ENCODE measurements at regions not wholly inside any gene's neighbourhood (a gene's known extent, or its start where the extent isn't known, plus 50 kb on each side); places are given as distances from the start of the nearest gene placed in this dataset.

DNA sequence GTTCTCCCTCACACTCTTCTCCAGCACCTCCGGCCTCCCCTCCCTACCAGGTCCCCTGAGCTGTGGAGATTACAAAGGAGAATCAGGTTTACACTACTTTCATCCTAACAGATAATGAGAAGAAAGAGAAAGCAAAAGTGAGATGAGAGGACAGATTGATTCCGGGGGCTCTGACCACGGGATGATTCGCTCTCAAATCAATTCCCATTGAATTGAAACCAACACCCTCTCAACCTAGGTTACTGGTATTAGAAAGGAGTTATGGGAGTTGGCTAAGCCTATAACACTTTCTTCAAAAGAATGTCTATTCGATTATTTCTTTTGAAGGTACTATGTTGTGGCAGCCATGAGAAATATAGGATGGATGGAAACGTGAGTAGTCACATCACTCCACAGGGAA, 386.2 kb upstream of the TNP1 start:
- H3K36me3 ChIP-seq, result no peaks in the 10 kb centered on the region
- peak overlapping the region; percentile 76 to 95 for H3K27ac ChIP-seq
- no peak for TF ChIP-seq CTCF (IDR thresholded peaks at IDR 0.05)
- TF ChIP-seq POLR2A (IDR thresholded peaks at IDR 0.05), result no peak
- no peaks in the 10 kb centered on the region for H3K27me3 ChIP-seq
- peaks cover 13% of the 10 kb centered on the region in 2 donors for H3K4me1 ChIP-seq
- H3K4me3 ChIP-seq, result no peak overlapping the region
- H3K9me3 ChIP-seq, result no peaks in the 10 kb centered on the region
- DNase-seq, result no peak
- intact Hi-C loops (cut with DNase I; ENCODE audit: low total_unique reads), result no loop called here

- Histone ChIP-seq H3K4me1 (peaks cover 13% of the 10 kb centered on the region in 2 donors), H3K9me3 (no peaks in the 10 kb centered on the region), H3K36me3 (no peaks in the 10 kb centered on the region), H3K27me3 (no peaks in the 10 kb centered on the region), H3K4me3 (no peak overlapping the region), H3K27ac (no peak overlapping the region)
- no peak for DNase-seq
- intact Hi-C loops (cut with DNase I; ENCODE audit: low total_unique reads), result no loop called here
- TF ChIP-seq CTCF (IDR thresholded peaks at IDR 0.05), result no peak
- TF ChIP-seq POLR2A (IDR thresholded peaks at IDR 0.05), result no peak
These were observed 385.0 kb upstream of the TNP1 start for GRCh38 chr2:217244815-217245214.

DNA sequence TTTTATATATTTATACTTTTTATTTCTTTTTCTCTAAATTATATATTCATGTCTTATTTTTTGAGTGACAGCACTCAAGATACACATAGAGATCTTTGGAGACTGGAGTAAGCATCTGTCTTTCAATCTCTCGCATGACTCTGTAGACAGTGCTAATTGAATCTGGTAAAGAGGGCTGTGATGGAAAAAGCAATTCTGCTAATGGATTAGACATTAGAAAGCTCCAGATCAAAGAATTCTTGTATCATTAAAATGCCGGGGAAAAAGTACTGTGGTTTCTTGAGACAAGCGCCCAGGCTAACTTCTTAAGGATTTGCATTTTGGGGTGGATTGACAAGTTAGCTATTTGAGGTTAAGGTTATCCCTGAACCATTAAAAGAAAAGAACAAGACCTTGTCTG, 383.1 kb upstream of the TNP1 start:
- TF ChIP-seq POLR2A (IDR thresholded peaks at IDR 0.05) (no peak), CTCF (IDR thresholded peaks at IDR 0.05) (no peak)
- no peak overlapping the region for H3K27ac ChIP-seq
- intact Hi-C loops (cut with DNase I; ENCODE audit: low total_unique reads), result no loop called here
- no peak overlapping the region for H3K4me3 ChIP-seq
- H3K36me3 ChIP-seq, result no peaks in the 10 kb centered on the region
- H3K27me3 ChIP-seq, result no peaks in the 10 kb centered on the region
- no peaks in the 10 kb centered on the region for H3K9me3 ChIP-seq
- no peak for DNase-seq
- peaks cover 3% of the 10 kb centered on the region in 2 donors for H3K4me1 ChIP-seq

DNA sequence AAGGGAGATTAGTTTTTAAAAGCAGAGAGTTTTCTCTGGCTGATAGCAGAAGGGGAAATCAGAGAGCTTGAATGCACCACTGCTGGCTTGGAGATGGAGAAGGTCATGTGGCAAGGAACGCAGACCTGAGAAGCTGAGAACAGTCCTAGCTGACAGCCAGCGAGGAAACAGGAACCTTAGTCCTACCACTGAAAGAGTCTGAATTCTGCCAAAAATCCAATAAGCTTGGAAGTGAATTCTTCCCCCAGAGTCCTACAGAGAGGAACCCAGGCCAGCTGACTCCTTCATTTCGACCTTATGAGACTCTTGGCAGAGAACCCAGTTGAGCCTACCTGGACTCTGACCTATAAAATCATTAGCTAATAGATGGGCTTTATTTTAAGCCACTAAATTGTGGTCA, 371.9 kb upstream of the TNP1 start:
- Histone ChIP-seq H3K27ac (no peak overlapping the region), H3K4me3 (no peak overlapping the region), H3K36me3 (no peaks in the 10 kb centered on the region), H3K9me3 (peaks cover 0 to under 1% of the 10 kb centered on the region in 2 donors), H3K27me3 (no peaks in the 10 kb centered on the region), H3K4me1 (no peaks in the 10 kb centered on the region)
- intact Hi-C loops (cut with DNase I; ENCODE audit: low total_unique reads), result no loop called here
- no peak for TF ChIP-seq POLR2A (IDR thresholded peaks at IDR 0.05)
- DNase-seq, result no peak

DNA sequence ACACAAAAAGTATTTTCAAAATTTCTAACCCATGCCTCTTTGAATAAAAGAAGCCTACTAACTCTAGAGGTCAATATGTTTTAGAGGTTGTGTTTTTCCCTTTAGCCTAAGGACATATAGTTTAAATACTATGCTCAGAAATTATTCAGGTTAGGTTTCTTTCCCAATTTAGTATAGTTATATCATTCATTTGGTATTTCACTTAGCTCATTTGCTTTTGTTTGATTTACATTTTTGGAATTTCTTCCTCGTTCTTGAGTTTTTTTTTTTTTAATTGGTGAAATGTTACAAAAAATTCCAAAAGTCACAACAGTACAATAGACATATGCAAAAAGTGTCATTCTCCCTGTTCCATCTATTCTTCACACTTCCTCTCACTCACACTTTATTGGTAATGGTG, 371.3 kb upstream of the TNP1 start:
- Histone ChIP-seq H3K36me3 (no peaks in the 10 kb centered on the region), H3K4me3 (no peak overlapping the region), H3K4me1 (no peaks in the 10 kb centered on the region), H3K9me3 (no peaks in the 10 kb centered on the region), H3K27me3 (no peaks in the 10 kb centered on the region), H3K27ac (no peak overlapping the region)
- TF ChIP-seq POLR2A (IDR thresholded peaks at IDR 0.05), result no peak
- TF ChIP-seq CTCF (IDR thresholded peaks at IDR 0.05), result no peak
- DNase-seq, result no peak
- intact Hi-C loops (cut with DNase I; ENCODE audit: low total_unique reads), result no loop called here

GRCh38 chr2:217228732-217229131, 368.9 kb upstream of the TNP1 start:
- intact Hi-C loops (cut with DNase I; ENCODE audit: low total_unique reads), result no loop called here
- DNase-seq, result no peak
- Histone ChIP-seq H3K9me3 (no peaks in the 10 kb centered on the region), H3K4me1 (no peaks in the 10 kb centered on the region), H3K4me3 (no peak overlapping the region), H3K27me3 (no peaks in the 10 kb centered on the region), H3K36me3 (no peaks in the 10 kb centered on the region), H3K27ac (no peak overlapping the region)
- TF ChIP-seq CTCF (IDR thresholded peaks at IDR 0.05) (no peak), POLR2A (IDR thresholded peaks at IDR 0.05) (no peak)

Data from uterus (tissue), 3 donors.